ENCODE measurements at regions not wholly inside any gene's neighbourhood (a gene's known extent, or its start where the extent isn't known, plus 50 kb on each side); places are given as distances from the start of the nearest gene placed in this dataset.

- H3K36me3 Mint-ChIP-seq (ENCODE audit: low read depth, unreplicated experiment): no peaks in the 10 kb centered on the region
- H3K27me3 Mint-ChIP-seq (ENCODE audit: unreplicated experiment): peaks cover 3% of the 10 kb centered on the region
- DNase-seq (ENCODE audit: low spot score): peak; percentile 41
- H3K9me3 Mint-ChIP-seq (ENCODE audit: unreplicated experiment): no peaks in the 10 kb centered on the region
- no peak for TF ChIP-seq CTCF (IDR thresholded peaks at IDR 0.05; ENCODE audit: unreplicated experiment)
- H3K27ac Mint-ChIP-seq (ENCODE audit: unreplicated experiment): peak overlapping the region; percentile 80
- peak overlapping the region; percentile 8 for H3K4me3 Mint-ChIP-seq (ENCODE audit: unreplicated experiment)
- peaks cover 46% of the 10 kb centered on the region for H3K4me1 Mint-ChIP-seq (ENCODE audit: unreplicated experiment)
These were observed 73.1 kb upstream of the TANC2 start for GRCh38 chr17:62892870-62893338.

- no peak for TF ChIP-seq CTCF (IDR thresholded peaks at IDR 0.05; ENCODE audit: unreplicated experiment)
- peak overlapping the region; percentile 8 for H3K4me3 Mint-ChIP-seq (ENCODE audit: unreplicated experiment)
- no peak for DNase-seq (ENCODE audit: low spot score)
- H3K27me3 Mint-ChIP-seq (ENCODE audit: unreplicated experiment): peaks cover 3% of the 10 kb centered on the region
- H3K9me3 Mint-ChIP-seq (ENCODE audit: unreplicated experiment): no peaks in the 10 kb centered on the region
- H3K27ac Mint-ChIP-seq (ENCODE audit: unreplicated experiment): peak overlapping the region; percentile 80
- no peaks in the 10 kb centered on the region for H3K36me3 Mint-ChIP-seq (ENCODE audit: low read depth, unreplicated experiment)
- peaks cover 38% of the 10 kb centered on the region for H3K4me1 Mint-ChIP-seq (ENCODE audit: unreplicated experiment)
These were observed 73.9 kb upstream of the TANC2 start for GRCh38 chr17:62892061-62892675.

- Mint-ChIP-seq H3K4me3 (ENCODE audit: unreplicated experiment) (peak overlapping the region; percentile 11), H3K36me3 (ENCODE audit: low read depth, unreplicated experiment) (no peaks in the 10 kb centered on the region), H3K4me1 (ENCODE audit: unreplicated experiment) (peaks cover 34% of the 10 kb centered on the region), H3K27ac (ENCODE audit: unreplicated experiment) (no peak overlapping the region), H3K9me3 (ENCODE audit: unreplicated experiment) (no peaks in the 10 kb centered on the region), H3K27me3 (ENCODE audit: unreplicated experiment) (peaks cover 3% of the 10 kb centered on the region)
- DNase-seq (ENCODE audit: low spot score): no peak
- no peak for TF ChIP-seq CTCF (IDR thresholded peaks at IDR 0.05; ENCODE audit: unreplicated experiment)
These were observed 74.4 kb upstream of the TANC2 start for GRCh38 chr17:62891659-62892058.

GRCh38 chr17:62888765-62889164 is 77.3 kb upstream of the TANC2 start:
- H3K27ac Mint-ChIP-seq (ENCODE audit: unreplicated experiment): no peak overlapping the region
- no peak for DNase-seq (ENCODE audit: low spot score)
- H3K9me3 Mint-ChIP-seq (ENCODE audit: unreplicated experiment): no peaks in the 10 kb centered on the region
- no peak for TF ChIP-seq CTCF (IDR thresholded peaks at IDR 0.05; ENCODE audit: unreplicated experiment)
- no peaks in the 10 kb centered on the region for H3K36me3 Mint-ChIP-seq (ENCODE audit: low read depth, unreplicated experiment)
- no peak overlapping the region for H3K4me3 Mint-ChIP-seq (ENCODE audit: unreplicated experiment)
- peaks cover 25% of the 10 kb centered on the region for H3K4me1 Mint-ChIP-seq (ENCODE audit: unreplicated experiment)
- H3K27me3 Mint-ChIP-seq (ENCODE audit: unreplicated experiment): peaks cover 3% of the 10 kb centered on the region

- Mint-ChIP-seq H3K4me3 (ENCODE audit: unreplicated experiment) (no peak overlapping the region), H3K27ac (ENCODE audit: unreplicated experiment) (no peak overlapping the region), H3K9me3 (ENCODE audit: unreplicated experiment) (no peaks in the 10 kb centered on the region), H3K36me3 (ENCODE audit: low read depth, unreplicated experiment) (no peaks in the 10 kb centered on the region), H3K4me1 (ENCODE audit: unreplicated experiment) (peaks cover 20% of the 10 kb centered on the region), H3K27me3 (ENCODE audit: unreplicated experiment) (peaks cover 3% of the 10 kb centered on the region)
- no peak for DNase-seq (ENCODE audit: low spot score)
- TF ChIP-seq CTCF (IDR thresholded peaks at IDR 0.05; ENCODE audit: unreplicated experiment): no peak
These were observed 77.9 kb upstream of the TANC2 start for GRCh38 chr17:62888148-62888547.
